ENCODE measurements at regions not wholly inside any gene's neighbourhood (a gene's known extent, or its start where the extent isn't known, plus 50 kb on each side); places are given as distances from the start of the nearest gene placed in this dataset.

DNA sequence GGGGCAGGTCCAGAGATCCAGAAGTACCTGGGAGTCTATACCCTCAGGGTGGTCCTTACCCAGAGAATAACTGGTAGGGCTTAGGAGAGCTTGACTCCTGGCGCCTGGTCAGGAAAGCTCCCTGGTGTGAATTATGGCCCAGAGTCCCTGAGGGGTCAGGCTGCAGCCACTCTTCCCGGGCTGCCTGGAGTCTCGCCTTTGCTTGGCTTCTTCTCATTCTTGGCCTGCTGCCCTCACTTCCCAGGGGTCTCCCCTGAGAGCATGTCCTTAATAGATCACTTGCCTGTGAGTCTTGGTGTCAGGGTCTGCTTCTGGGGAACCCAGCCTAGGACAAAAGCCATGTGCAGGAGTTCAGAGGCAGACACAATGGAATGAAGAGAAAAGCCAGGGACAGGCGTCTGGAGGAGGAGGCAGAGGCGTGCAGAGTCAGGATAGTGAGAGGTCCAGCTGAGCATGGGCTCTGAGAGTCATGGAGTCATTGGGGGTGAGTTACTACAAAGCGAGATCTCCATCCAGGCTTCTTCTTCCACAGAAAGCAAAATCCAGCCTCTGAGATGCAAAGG, 212.3 kb downstream of the TFAP2C start:
- DNase-seq, result no peak

DNA sequence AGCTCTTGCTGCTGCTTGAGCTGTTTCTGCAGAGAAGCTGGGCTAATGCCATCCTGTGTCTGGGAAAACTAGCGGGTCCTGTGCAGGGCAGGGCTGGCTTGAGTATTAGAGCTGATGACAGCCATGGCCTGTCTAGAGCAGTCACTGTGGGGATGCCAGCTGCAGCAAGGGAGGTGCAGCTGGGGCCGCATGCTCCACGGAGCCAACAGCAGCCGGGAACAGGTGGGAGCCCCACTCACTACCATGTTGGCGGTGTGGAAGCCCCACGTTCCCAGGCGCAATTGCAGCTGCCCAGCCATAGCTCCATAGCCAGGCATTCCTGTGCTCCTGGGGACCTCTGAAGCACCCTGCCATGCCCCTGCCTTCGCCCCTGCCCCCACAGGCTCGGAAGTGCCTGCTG, 212.9 kb downstream of the TFAP2C start:
- no peak for DNase-seq

DNA sequence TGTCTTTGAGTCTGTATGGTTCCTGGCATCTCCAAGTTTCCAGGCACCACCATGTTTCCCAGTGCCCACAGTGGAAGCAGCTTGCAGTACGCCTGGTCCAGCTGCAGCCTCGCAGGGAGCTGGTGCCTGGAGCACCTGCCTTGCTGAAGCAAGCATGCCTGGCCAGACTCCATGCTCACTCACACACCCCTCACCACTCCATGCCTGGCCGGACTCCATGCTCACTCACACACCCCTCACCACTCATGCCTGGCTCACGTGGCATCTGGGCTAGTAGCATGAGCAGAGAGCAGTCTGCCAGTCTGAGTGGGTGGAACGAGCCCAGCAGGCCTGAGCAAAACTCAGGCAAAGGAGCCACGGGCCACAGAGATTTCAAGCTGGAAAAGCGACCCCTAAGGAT, 214.3 kb downstream of the TFAP2C start:
- DNase-seq, result no peak

DNA sequence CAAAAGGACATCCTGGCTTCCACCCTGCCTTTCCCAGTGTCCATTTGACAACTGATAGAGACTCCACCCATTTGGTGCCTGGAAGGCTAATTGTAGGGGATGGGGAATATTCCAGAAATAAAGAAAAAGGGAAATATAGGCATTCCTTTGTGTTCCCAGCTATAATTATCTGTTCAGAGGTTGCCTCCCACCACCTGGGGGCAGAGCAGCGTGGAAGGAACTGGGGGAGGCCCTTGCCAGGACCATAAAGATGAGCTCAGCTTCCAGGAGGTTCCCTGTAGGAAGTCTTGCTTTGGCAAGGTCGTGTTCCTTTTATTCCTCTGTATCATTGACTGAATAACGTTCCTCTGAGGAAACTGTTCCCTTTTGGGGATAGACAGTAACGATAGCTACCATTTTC, 214.7 kb downstream of the TFAP2C start:
- no peak for DNase-seq

DNA sequence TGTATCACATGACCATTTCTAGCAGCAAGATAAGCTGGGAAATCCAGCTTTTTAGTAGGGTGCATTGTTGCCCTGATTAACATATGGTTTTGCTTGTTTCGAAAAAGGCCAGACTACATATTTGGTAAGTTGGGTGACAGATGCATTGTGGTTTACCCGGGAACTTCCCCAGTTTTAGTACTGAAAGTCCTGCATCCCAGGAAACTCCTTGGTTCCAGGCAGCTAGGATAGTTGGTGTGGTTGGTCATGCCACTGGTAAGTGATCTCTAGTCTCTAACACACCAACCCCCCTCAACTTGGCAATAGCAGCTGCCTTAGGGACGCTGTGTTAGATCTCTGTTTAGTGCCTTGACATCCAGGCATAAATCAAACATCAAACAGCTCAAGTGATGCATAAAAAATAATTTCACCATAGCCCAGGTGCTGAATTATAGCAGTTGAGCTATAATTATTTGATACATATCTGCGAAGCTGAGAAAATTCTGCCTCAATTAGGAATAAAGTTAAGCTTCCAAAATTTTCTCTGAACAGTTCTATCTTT, 216.5 kb downstream of the TFAP2C start:
- no peak for DNase-seq

DNA sequence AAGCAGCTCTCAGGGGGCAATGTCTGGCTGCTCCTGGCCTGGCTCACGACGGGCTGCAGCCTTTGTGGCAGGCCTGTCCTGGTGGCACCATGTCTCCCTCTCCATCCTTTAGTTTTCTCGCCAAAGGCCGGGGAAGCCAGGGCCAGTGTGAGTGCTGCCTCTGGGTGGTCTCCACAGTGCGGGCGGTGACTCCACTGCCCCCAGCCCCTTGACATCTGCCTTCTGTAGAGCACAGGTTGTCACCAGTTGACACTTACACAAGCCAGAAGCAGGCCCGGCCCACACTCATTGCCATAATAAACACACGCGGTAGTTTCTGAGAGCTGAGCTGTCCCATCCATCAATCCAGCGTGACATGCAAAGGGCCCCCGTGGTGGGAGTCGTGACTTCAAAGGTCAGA, 219.5 kb downstream of the TFAP2C start:
- DNase-seq, result no peak

DNA sequence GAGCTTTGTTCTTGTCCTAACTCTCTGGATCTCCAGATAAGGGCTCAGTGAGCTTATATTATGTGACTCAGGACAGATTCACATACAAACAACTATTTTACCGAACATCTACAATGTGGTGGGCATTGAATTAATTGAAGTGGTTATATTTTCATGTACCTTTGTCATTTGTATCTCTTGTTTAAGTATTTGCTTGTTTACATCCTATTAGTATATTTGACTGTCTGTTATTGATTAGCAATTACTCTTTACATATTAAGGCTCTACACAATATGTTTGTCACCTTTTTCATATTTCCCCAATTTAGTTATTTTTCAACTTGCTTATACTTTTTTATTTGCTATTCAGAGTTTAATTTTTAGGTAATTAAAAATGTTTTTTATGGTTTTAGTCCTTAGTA, 222.4 kb downstream of the TFAP2C start:
- no peak for DNase-seq

DNA sequence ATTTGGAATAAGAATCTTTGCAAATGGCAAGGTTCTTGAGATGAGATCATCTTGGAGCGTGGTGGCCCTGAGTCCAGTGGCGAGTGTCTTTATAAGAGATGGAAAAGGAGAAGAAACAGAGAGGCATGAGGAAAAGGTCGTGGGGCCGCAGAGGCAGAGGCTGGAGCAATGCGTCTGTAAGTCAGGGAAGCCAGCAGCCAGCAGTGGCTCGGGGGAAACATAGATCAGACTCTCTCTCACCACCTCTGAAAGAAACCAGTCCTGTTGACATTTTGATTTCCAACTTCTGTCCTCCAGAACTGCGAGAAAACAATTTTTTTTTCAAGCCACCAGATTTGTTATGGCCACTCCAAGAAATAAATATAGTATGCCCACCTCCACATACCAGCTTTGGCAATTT, 226.6 kb downstream of the TFAP2C start:
- DNase-seq, result no peak

DNA sequence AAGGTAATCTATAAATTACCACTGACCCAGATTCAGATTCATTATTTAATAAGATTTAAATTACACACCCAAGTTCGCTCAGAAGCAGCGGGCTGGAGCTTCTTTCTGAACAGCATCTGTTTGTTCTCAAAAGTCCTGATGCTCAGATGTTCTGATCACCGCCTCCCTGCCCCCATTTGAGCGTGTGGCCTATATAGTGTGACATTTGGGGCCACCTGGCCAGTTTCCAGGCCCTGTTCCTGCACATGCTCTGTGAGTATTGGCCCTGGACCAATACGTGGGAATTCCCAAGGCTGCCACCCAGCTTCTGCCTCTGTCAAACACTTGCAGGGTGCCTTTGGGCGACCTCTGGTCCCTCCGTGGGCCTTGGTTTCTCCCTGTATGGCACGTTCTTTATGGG, 228.8 kb downstream of the TFAP2C start:
- DNase-seq, result no peak

DNA sequence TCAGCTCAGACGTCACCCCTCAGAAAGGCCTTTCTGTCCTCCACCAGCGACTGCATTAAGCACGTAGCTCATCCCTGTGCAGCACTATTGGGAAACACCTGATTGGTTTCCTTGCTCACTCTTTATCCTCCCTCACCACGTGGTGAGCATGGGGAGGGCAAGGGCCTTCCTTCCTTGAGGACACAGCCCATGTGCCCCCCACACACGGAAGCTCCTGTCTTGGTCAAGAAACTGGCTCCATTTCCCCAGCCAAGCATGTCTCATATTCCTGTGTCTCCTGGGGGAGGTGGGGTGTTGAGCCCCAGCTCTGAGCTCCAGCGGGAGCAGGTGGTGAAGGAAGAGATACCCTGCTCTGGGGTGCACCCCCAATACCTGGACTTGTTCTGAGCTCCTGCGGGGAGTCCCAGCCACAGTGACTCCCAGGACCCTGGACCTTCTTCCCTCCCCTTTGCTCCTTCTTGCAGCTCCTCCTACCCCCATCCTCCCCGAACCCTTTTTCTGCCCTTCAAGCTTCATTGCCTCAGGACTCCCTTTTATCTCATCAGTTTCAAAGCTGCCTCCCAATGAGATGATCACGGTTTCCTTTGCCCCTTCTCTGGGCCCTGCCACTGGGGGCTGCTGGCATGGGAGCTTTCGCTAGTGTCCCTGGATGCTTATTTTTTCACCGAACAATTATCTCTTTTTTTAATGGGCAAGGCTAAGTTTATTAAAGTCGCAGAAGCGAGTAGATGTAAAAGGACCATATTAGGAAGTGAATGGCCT, 230.1 kb downstream of the TFAP2C start:
- no peak for DNase-seq

DNA sequence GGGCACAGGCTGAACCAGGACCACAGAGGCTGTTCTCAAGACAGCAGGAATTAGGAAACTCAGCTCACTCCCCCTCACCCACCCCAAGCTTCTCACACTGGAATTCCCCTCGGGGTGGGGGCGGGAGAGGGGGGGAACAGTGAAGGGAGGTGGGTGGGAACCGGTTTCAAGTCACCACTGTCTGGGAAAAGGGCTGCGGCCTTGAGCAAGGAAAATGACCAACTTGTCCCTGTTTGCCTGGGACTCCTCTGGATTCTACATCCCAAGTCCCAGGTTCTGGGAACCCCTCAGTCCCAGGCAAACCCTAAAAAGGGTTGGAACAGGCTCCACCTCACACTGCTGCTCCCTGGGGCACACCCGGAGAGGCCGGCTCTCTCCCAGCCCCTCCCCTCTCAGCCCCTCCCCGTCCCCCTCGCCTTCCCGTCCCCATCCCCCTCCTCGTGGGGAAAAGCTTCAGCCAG, 230.7 kb downstream of the TFAP2C start:
- DNase-seq, result no peak

DNA sequence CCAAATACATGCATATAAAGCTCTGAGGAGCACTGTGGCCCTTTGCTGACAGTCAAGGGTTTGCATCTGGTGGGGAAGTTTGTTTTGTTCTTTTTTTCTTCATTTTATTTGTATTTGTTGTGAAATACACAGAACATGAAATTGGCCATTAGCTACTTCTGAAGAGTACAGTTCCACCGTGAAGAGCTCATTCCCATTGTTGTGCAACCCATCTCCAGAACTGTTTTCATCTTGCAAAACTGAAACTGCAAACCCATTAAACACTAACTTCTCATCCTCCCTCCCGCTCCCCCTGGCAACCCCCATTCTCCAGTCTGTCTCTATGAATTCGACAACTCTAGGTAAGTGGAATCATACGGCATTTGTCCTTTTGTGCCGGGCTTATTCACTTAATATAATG, 231.3 kb downstream of the TFAP2C start:
- DNase-seq, result no peak

DNA sequence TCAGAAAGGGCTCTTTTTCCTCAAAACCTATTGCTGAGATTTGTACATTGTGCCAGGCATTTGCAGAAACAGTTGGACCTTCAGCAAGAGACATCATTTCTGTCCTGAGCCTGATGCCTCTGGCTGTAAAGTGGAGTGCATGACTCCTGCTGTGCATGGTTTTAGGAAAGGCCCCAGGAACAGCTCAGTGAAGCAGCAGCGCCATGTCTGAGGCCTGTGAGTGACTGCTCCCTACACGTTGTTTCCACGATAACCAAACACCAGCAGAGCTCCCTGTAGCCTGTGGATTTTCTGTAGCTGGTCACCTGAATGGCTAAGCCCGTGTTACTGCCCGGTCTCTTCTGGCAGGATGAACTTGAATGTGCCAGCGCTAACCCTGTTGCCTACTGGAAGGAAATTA, 232.5 kb downstream of the TFAP2C start:
- DNase-seq, result no peak

DNA sequence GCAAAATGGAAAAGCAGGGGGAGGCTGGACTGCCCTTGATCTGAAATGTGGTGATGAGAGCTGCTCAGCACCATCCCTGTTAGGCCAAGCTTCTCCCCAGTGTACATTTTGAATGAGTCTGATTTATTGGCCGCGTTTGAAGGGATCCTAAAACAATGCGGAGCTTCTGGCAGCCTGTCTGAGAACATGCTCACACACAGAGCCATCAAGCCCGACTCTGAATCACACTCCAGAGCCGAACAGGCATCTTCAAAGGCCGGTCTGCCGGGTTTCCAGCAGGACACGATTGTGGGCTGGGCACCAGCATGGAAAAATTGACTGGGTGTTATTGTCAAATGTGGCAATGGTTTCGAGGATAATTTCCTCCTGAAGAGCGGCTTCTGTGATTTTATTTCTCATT, 235.9 kb downstream of the TFAP2C start:
- DNase-seq, result no peak

DNA sequence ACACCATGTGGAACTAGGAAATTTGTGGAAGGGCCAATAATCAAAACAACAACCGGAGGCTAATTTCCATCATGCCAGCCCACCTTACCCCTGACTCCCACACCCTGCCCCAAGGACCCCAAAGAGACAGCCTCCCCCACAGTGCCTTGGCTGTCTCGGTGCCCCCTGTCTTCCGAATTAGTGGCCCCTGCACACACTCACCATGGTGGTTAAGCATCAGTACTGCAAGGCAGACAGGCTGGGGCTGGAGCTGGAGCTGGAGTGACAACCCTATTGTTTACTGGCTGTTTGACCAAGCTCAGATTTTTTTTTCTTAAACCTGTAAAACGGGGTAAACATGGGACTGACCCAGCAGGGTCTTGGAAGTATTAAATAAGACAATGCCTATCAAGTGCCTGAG, 238.0 kb downstream of the TFAP2C start:
- DNase-seq, result no peak

DNA sequence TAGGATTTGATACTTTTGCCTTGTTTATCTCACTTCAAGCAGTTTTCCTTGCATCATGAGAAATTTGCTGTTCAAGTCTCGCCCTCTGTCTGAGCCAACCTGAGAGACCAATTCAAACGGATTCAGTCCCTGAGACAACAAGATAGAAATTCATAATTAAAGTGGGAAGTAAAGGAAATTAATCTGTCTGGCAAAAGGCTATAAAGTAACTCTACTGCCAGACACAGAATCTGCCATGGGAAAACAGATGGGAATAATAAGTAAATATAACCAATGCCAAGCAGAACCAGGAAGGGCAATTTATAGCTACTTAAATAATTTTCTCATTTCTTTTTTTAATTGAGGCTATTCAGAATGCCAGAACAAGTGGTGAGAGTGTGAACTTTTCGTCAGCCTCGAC, 239.6 kb downstream of the TFAP2C start:
- no peak for DNase-seq

DNA sequence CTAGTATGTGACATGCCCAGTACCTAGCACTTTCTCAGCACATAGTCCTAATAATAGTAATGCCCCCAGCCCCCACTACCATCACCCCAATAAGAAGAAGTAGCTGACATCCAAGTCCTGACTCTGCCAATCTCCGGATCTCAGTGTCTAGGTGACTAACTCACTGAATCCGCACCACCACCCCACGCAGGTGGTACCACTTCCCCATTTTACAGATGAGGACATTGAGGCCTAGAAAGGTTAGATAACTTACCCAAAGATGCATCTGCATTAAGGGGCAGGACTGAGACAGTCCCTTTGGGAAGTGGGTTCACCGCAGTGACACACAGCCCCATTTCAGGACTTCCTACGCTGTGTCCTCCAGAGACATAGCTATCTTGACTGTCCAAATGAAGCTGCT, 241.2 kb downstream of the TFAP2C start:
- no peak for DNase-seq

DNA sequence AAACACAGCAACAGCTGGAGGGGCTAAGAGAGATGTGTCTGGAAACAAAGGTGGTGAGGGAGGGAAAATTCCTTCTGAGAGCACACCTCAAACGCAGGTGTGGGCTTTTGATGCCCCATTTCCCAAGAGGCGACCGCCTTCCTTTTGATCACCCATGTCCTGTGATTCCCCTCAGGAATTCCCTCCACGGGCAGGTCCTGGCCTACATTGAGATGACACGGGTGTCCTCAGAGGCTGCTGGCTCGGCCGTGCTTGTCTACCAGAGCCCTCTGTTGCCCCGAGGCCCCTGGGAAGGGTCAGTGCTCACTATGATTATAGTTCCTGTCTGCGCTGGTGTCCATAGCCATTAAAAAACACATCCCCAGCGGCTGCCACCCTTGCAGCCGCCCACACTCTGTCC, 242.6 kb downstream of the TFAP2C start:
- DNase-seq, result no peak

DNA sequence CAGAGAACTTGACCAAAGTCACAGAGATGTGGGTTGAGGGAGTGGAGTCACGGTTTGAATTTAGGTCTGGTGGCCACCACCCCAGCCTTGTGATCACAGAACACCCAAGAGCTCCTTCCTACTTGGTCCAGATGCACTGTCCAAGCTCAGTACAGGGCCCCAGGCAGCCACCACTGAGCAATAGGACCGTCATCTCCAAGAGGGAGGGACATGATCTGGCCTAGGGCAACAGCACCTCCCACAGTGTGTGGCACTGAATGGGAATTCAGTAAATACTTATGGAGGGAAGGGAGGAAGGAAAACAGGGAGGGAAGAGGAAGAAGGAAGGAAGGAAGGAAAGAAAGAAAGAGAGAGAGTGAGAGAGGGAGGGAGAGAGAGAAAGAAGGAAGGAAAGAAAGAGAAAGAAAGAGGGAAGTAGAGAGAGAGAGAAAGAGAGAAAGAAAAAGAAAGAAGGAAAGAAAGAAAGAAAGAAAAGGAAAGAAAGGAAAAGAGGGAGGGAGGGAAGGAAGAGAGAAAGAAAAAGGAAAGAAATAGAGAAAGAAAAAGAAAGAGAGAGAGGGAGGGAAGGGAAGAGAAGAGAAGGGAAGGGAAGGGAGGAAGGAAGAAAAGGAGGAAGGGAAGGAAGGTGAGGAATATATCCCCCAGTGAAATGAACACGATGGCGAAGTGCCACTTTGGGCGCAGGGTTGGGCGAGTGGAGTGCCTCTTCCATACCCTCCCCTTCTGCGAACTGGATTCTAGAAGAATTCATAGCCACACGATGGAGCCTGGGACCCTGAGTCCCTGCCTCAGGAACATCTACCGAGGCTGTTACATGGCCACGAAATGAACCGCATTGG, 243.7 kb downstream of the TFAP2C start:
- DNase-seq, result no peak

DNA sequence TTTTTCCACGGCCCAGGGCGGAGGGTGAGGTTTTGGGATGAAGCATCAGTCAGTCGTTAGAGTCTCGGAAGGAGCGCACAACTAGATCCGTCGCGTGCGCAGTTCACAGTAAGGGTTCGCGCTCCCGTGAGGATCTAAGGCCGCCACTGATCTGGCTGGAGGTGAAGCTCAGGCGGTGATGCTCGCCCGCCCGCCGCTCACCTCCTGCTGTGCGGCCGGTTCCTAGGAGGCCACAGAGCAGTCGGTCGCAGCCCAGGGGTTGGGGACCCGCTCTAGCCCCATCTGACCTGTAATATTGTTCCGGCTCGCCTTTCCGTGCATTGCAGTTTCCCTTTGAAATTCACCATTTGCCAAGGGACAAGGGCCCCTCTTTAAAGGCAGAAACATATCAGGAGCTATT, 244.7 kb downstream of the TFAP2C start:
- no peak for DNase-seq

DNA sequence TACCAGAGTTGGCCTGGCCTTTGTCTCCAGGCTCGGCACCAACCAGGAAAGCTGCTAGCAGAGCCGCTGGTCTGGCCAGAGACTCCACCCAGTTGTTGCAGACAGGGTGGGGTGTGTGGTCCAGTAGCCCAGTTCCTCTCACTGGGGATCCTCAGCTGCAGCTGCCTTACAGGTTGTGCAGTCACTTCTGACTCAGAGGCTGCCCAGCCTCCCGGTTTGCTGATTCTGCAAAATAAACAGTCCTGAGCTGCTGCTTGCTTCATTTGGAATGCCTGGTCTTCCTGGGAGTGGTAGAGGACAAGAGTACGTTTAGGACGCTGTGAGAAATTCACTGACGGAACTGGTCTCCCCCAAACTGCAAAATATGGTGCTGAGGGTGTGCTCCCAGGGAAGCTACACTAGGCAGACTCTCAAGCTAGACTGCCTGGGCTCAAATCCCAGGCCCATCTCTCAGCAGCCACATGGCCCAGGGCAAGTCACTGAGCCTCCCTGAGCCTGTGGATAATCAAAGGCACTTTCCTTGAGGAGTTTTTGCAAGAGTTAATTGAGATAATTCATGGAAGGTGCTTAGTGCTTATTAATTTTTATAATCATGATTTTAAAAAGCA, 246.1 kb downstream of the TFAP2C start:
- DNase-seq, result no peak

DNA sequence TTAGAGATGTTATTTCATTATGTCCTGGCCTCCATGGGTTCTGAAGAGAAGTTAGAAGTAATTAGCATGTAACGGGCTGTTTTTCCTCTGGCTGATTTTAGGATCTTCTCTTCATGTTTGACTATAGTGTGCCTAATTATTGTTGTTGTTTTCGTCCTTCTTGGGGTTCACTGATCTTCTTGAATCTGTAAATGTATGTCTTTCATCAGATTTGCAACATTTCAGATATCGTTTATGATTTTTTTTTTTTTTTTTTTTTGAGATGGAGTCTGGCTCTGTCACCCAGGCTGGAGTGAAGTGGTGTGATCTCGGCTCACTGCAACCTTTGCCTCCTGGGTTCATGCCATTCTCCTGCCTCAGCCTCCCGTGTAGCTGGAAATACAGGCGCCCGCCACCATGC, 246.7 kb downstream of the TFAP2C start:
- no peak for DNase-seq

DNA sequence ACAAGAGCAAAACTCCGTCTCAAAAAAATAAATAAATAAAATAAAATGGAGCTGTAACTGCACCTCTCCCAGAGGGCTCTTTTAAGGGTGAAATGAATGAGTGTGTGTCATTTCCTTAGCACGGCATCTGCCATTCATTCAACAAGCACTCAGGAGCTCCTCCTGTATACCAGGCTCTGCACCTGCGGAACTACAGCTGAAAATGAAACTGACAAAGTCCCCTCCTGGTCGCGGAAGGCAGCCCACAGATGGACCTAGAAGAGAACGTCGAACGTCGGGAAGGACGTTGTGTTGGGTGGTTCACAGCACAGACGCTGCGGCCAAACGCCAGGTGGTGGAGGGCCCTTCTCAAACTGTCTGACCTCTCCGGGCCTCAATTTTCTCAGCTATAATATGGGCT, 256.4 kb downstream of the TFAP2C start:
- DNase-seq, result no peak

All from CD4-positive, alpha-beta T cell treated with Interleukin-6 for 4 hours (primary cell).